Chondrocyte (in vitro differentiated cells): ENCODE measurements at regions not wholly inside any gene's neighbourhood (a gene's known extent, or its start where the extent isn't known, plus 50 kb on each side); places are given as distances from the start of the nearest gene placed in this dataset.

ENCODE experiments used
- DNase-seq: peaks from one replicate; pipeline ENCODE4 v3.0.0; 2021; ENCODE audit warnings: mixed read lengths, low spot score
- H3K27ac Mint-ChIP-seq: one replicate; pipeline ENCODE4 v1.8.0; 2021; ENCODE audit warnings: mild to moderate bottlenecking, moderate library complexity, mixed read lengths; ENCODE audit not compliant: unreplicated experiment
- H3K27me3 Mint-ChIP-seq: 2 replicates; pipeline ENCODE4 v1.8.0; 2021; ENCODE audit warnings: low read depth, mixed read lengths
- H3K36me3 Mint-ChIP-seq: 2 replicates; pipeline ENCODE4 v1.8.0; 2021; ENCODE audit warnings: low read depth, mixed read lengths
- H3K4me1 Mint-ChIP-seq: 2 replicates; pipeline ENCODE4 v1.8.0; 2021; ENCODE audit warnings: low read depth, mild to moderate bottlenecking, mixed read lengths
- H3K4me3 Mint-ChIP-seq: one replicate; pipeline ENCODE4 v1.8.0; 2021; ENCODE audit warnings: mild to moderate bottlenecking, moderate library complexity, mixed read lengths; ENCODE audit not compliant: unreplicated experiment
- H3K9me3 Mint-ChIP-seq: 2 replicates; pipeline ENCODE4 v1.8.0; 2021; ENCODE audit warnings: low read depth, mixed read lengths
- TF ChIP-seq, protein P1 (sequence below): fragments of 200-600 bp; sonication (generic); IDR thresholded peaks from 2 replicates; pipeline ENCODE4 v1.5.0; 2021; ENCODE audit warnings: antibody characterized with exemption, mild to moderate bottlenecking, moderate library complexity

GRCh38 chr10:29826221-29826620 lies 191.4 kb upstream of the SVIL start:
- H3K36me3 Mint-ChIP-seq: no peaks in the 10 kb centered on the region
- H3K4me1 Mint-ChIP-seq: no peaks in the 10 kb centered on the region
- H3K4me3 Mint-ChIP-seq: no peak overlapping the region
- peaks cover 5% of the 10 kb centered on the region for H3K9me3 Mint-ChIP-seq
- no peaks in the 10 kb centered on the region for H3K27me3 Mint-ChIP-seq
- TF ChIP-seq, protein P1, sequence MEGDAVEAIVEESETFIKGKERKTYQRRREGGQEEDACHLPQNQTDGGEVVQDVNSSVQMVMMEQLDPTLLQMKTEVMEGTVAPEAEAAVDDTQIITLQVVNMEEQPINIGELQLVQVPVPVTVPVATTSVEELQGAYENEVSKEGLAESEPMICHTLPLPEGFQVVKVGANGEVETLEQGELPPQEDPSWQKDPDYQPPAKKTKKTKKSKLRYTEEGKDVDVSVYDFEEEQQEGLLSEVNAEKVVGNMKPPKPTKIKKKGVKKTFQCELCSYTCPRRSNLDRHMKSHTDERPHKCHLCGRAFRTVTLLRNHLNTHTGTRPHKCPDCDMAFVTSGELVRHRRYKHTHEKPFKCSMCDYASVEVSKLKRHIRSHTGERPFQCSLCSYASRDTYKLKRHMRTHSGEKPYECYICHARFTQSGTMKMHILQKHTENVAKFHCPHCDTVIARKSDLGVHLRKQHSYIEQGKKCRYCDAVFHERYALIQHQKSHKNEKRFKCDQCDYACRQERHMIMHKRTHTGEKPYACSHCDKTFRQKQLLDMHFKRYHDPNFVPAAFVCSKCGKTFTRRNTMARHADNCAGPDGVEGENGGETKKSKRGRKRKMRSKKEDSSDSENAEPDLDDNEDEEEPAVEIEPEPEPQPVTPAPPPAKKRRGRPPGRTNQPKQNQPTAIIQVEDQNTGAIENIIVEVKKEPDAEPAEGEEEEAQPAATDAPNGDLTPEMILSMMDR: no peak
- H3K27ac Mint-ChIP-seq: no peak overlapping the region
- DNase-seq: no peak

DNA sequence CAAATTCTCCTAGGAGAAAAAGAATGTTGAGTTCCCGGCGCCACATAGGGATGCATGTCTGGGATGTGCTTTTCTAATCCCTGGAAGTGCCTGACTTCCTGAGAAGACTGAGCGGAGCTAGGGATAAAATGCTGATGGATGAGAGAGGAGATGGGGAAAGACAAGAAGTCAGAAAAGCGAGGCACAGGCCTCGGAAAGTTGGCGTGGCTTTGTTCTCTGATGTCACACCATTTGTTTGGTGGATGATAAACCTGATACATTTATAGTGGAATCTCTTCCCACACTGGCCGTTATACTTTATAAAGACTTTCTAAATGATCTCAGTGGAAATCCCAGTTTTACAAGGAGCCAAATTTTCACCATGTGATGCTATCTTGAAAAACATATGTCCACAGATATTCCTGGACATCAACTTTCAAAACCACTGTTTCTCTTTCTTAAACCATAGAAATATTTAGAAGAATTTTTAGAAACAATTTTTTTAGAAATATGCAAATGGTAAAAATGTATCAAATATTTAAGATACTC lies 188.8 kb upstream of the SVIL start:
- Mint-ChIP-seq H3K27me3 (no peaks in the 10 kb centered on the region), H3K27ac (no peak overlapping the region), H3K36me3 (no peaks in the 10 kb centered on the region)

DNA sequence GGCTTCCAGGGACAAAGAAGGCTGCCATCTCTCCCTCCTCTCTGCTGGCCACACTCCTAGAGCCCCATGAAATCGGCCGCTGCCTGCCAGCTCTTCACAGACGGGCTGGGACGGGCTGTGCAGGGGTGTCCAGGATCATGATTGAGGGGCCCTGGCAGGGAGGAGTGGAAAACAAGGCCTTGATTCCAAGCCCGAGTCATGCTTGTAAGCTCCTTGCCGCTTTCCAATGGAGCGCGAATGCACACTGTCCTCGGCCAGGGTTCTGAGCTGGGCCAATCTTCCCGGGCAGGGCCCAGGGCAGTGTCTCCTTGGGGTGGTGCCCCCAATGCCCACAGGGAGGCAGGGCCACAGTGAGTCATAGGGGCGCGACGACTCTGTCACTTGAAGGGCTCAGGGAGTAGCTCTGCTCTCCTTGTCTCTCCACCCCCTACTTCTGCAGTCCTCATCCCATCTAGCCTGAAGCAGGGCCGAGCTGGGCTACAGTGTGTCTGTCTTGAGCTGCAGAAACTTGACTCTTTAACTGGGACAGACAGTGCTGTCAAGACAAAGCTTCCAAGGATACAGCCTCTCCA lies 186.2 kb upstream of the SVIL start:
- Mint-ChIP-seq H3K27me3 (no peaks in the 10 kb centered on the region), H3K4me1 (no peaks in the 10 kb centered on the region), H3K27ac (no peak overlapping the region), H3K36me3 (no peaks in the 10 kb centered on the region), H3K4me3 (no peak overlapping the region), H3K9me3 (no peaks in the 10 kb centered on the region)
- TF ChIP-seq, protein P1: no peak
- DNase-seq: no peak

More for the DNA sequence above, 188.8 kb upstream of the SVIL start:
- no peak for DNase-seq
- Mint-ChIP-seq H3K4me1 (no peaks in the 10 kb centered on the region), H3K4me3 (no peak overlapping the region), H3K9me3 (no peaks in the 10 kb centered on the region)
- TF ChIP-seq, protein P1: no peak

DNA sequence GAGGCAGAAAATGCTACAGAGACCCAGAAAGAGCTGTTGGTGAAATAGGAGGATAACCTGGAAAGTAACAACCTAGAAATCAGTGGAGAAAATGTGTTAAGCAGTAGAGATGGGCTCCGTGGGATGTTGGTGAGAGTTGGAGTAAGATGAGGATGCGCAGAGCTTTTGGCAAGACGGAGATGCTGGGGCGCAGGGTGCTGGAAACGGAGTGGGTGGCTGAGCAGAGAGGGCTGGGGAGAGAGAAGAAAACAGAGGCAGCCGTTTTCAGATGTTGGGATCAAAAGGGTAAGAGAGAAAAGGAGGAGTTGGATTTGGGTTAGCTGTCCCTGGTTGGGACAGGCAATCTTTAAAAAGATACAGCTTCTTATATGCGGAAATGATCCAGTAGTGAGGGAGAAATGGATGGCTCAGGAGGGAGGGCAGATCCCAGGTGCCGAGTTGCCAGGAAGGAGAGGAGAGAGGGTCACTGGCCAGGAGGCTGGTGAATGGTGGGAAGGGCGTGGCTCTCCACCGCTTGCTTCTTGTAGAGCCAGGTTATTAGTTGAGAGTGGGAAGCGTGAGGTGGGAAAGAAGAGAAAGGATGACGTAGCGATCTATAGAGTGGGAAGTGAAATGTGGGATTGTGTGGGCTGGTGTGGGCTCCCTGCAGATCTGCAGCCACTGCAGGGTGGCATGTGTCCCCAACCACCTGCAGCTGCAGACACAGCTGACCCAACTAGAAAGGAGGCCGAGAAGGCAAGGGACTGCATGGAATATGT lies 182.2 kb upstream of the SVIL start:
- no peaks in the 10 kb centered on the region for H3K36me3 Mint-ChIP-seq
- no peaks in the 10 kb centered on the region for H3K27me3 Mint-ChIP-seq
- no peaks in the 10 kb centered on the region for H3K9me3 Mint-ChIP-seq
- H3K4me1 Mint-ChIP-seq: peaks cover 5% of the 10 kb centered on the region
- TF ChIP-seq, protein P1: no peak
- no peak overlapping the region for H3K4me3 Mint-ChIP-seq
- no peak overlapping the region for H3K27ac Mint-ChIP-seq
- DNase-seq: no peak

GRCh38 chr10:29815572-29815971 lies 180.8 kb upstream of the SVIL start:
- no peaks in the 10 kb centered on the region for H3K27me3 Mint-ChIP-seq
- no peaks in the 10 kb centered on the region for H3K9me3 Mint-ChIP-seq
- H3K27ac Mint-ChIP-seq: no peak overlapping the region
- no peak for DNase-seq
- no peaks in the 10 kb centered on the region for H3K36me3 Mint-ChIP-seq
- TF ChIP-seq, protein P1: no peak
- no peak overlapping the region for H3K4me3 Mint-ChIP-seq
- peaks cover 20% of the 10 kb centered on the region for H3K4me1 Mint-ChIP-seq
